ENCODE measurements at regions not wholly inside any gene's neighbourhood (a gene's known extent, or its start where the extent isn't known, plus 50 kb on each side); places are given as distances from the start of the nearest gene placed in this dataset.

DNA sequence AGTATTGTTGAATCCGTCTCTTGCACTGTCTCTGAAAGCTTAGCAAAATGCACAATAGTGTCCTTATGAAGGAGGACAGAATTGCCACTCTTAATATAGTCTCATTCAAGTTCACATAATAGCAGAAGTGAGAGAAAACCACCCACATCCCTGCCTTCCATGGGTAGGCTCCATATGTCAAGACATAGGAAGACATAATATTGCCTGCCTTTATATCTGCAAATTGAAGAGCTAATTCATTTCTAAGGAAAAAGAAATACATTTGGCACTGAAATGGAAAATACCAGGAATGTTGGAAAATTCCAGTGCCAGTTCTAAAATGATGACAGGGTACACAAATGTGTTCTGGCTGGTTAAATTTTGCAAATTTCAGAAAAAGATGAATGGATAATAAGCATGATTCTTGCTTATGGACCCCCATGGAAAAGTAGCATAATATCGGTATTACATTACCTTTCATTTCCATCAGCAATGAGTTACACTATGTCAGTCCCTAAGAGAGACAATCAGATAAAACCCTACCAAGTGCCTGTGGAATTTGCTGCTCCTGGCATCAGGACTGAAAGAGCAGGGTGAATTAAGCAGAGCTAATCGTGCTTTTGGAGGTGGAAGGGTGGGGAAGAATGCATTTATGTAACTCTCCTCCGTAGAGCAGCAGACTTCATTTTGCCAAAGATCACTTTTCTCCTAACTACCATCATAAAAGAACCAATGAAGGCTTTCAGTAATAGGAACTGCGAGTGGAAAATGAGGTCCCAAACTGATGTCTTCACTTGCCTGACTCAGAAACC, 312.6 kb downstream of the FGFR2 start:
- Histone ChIP-seq H4K20me1 (ENCODE audit: insufficient read depth) (no peaks in the 10 kb centered on the region), H3K4me1 (ENCODE audit: control insufficient read depth in 1 of 2, insufficient read depth in 2 of 2, low read depth in 1 of 2, low read length in 1 of 2) (peaks cover 0 to 24% of the 10 kb centered on the region in 2 experiments; a peak in 2 of 4 replicates), H3K9me2 (no peaks in the 10 kb centered on the region), H3K9ac (no peak overlapping the region), H3K79me2 (ENCODE audit: insufficient read depth) (no peaks in the 10 kb centered on the region), H3K9me3 (no peaks in the 10 kb centered on the region), H3K27ac (ENCODE audit: low read depth in 2 of 2, low read length in 1 of 2) (peak overlapping the region in 1 of 2 experiments; percentile 53; a peak in 1 of 4 replicates), H2AFZ (ENCODE audit: low read depth) (no peak overlapping the region), H3K27me3 (ENCODE audit: insufficient read depth) (no peaks in the 10 kb centered on the region), H3F3A (replicated peaks; ENCODE audit: insufficient read depth) (no peaks in the 10 kb centered on the region), H3K4me2 (no peak overlapping the region), H3K36me3 (replicated peaks in 1 of 2; ENCODE audit: control insufficient read depth in 1 of 2, insufficient read depth in 2 of 2, low read length in 1 of 2) (no peaks in the 10 kb centered on the region), H3K4me3 (ENCODE audit: low read depth in 2 of 2, low read length in 1 of 2) (no peak overlapping the region)
- peak; percentile 21 for DNase-seq
- CTCF ChIA-PET, result no interaction called here
- TF ChIP-seq GATA2 (CRISPR knock-in tag; IDR thresholded peaks at IDR 0.05), result peak; percentile 32; the same call in 1 of the 2 replicates
- TF ChIP-seq RCOR1 (IDR thresholded peaks at IDR 0.05; ENCODE audit: low read length), result no peak
- TF ChIP-seq, protein P1, sequence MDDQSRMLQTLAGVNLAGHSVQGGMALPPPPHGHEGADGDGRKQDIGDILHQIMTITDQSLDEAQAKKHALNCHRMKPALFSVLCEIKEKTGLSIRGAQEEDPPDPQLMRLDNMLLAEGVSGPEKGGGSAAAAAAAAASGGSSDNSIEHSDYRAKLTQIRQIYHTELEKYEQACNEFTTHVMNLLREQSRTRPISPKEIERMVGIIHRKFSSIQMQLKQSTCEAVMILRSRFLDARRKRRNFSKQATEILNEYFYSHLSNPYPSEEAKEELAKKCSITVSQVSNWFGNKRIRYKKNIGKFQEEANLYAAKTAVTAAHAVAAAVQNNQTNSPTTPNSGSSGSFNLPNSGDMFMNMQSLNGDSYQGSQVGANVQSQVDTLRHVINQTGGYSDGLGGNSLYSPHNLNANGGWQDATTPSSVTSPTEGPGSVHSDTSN (IDR thresholded peaks at IDR 0.05), result no peak
- WGBS (ENCODE audit: low lambda C conversion rate), result 8% methylated on average over 5 of the region's 5 CpGs
- POLR2A ChIA-PET, result no interaction called here

DNA sequence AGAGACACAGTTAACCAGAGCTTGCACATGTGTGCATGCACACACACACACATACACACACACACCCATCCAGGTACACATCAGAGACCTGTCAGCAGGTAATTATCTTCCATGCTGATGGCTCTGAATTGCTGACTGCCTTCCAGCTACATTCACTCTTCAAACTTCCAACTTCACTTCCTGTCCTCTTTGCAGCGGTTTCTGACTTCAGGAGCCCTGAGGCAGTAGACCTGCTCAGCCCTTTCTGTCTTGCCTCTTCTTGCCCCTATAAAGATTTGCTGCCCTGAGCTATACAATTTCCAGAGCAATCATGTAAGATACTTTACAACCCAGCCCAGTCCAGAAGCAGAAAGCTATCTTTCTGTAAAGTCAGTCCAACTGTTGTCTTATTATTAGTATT, 310.2 kb downstream of the FGFR2 start:
- no peak for DNase-seq
- 0% methylated on average over 1 of the region's 1 CpG for WGBS (ENCODE audit: low lambda C conversion rate)
- H3K4me2 ChIP-seq, result no peak overlapping the region
- no peaks in the 10 kb centered on the region for H3K27me3 ChIP-seq (ENCODE audit: insufficient read depth)
- peaks cover 0 to 29% of the 10 kb centered on the region in 2 experiments; a peak in 2 of 4 replicates for H3K4me1 ChIP-seq (ENCODE audit: control insufficient read depth in 1 of 2, insufficient read depth in 2 of 2, low read depth in 1 of 2, low read length in 1 of 2)
- no peaks in the 10 kb centered on the region for H3K79me2 ChIP-seq (ENCODE audit: insufficient read depth)
- no peak overlapping the region for H3K4me3 ChIP-seq (ENCODE audit: low read depth in 2 of 2, low read length in 1 of 2)
- ChIA-PET POLR2A (interaction anchor here (0.5 kb wide), 1 partner anchor 511 kb away, joined by 4 read pairs; no protein-coding TSS in a partner anchor), CTCF (no interaction called here)
- H3K9ac ChIP-seq, result no peak overlapping the region
- H3F3A ChIP-seq (replicated peaks; ENCODE audit: insufficient read depth), result no peaks in the 10 kb centered on the region
- no peaks in the 10 kb centered on the region for H4K20me1 ChIP-seq (ENCODE audit: insufficient read depth)
- no peaks in the 10 kb centered on the region for H3K9me2 ChIP-seq
- no peaks in the 10 kb centered on the region for H3K9me3 ChIP-seq
- H3K27ac ChIP-seq (ENCODE audit: low read depth in 2 of 2, low read length in 1 of 2), result no peak overlapping the region
- no peak for TF ChIP-seq ELF1 (IDR thresholded peaks at IDR 0.05)
- TF ChIP-seq TAF1 (IDR thresholded peaks at IDR 0.05; ENCODE audit: borderline replicate concordance, low read depth, low read length), result no peak
- TF ChIP-seq NRF1 (IDR thresholded peaks at IDR 0.05; ENCODE audit: low read depth, low read length), result no peak
- TF ChIP-seq, protein P1 (IDR thresholded peaks at IDR 0.05), result no peak
- TF ChIP-seq FOXJ3 (CRISPR knock-in tag; IDR thresholded peaks at IDR 0.05), result no peak
- TF ChIP-seq, protein P2, sequence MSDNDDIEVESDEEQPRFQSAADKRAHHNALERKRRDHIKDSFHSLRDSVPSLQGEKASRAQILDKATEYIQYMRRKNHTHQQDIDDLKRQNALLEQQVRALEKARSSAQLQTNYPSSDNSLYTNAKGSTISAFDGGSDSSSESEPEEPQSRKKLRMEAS (IDR thresholded peaks at IDR 0.05; ENCODE audit: low read depth), result no peak
- TF ChIP-seq EP300 (IDR thresholded peaks at IDR 0.05; ENCODE audit: borderline replicate concordance in 1 of 2, low read depth in 1 of 2, low read length in 1 of 2), result no peak
- TF ChIP-seq GABPA (IDR thresholded peaks at IDR 0.05; ENCODE audit: low read depth), result no peak
- TF ChIP-seq MXI1 (IDR thresholded peaks at IDR 0.05; ENCODE audit: low read depth, low read length), result no peak
- no peak for TF ChIP-seq JUND (IDR thresholded peaks at IDR 0.05)
- no peaks in the 10 kb centered on the region for H3K36me3 ChIP-seq (replicated peaks in 1 of 2; ENCODE audit: control insufficient read depth in 1 of 2, insufficient read depth in 2 of 2, low read length in 1 of 2)
- H2AFZ ChIP-seq (ENCODE audit: low read depth), result no peak overlapping the region

Data from SK-N-SH (cell line).